D721Med (cell line): ENCODE measurements at regions not wholly inside any gene's neighbourhood (a gene's known extent, or its start where the extent isn't known, plus 50 kb on each side); places are given as distances from the start of the nearest gene placed in this dataset.

Experiments
- DNase-seq: peaks from one replicate; pipeline ENCODE4 v3.0.0; 2011; ENCODE audit warnings: low spot score; ENCODE audit not compliant: insufficient read length
- FAIRE-seq: peaks from 2 replicates; lab custom pipeline; 2011; peaks lifted over from hg19 to GRCh38; lab: Jason Lieb, UNC
- CTCF ChIP-seq: IDR thresholded peaks from 2 replicates; pipeline ENCODE4 v1.5.1; 2012; ENCODE audit warnings: mild to moderate bottlenecking, control low read depth; ENCODE audit not compliant: insufficient read depth; ENCODE audit errors: missing control alignments

DNA sequence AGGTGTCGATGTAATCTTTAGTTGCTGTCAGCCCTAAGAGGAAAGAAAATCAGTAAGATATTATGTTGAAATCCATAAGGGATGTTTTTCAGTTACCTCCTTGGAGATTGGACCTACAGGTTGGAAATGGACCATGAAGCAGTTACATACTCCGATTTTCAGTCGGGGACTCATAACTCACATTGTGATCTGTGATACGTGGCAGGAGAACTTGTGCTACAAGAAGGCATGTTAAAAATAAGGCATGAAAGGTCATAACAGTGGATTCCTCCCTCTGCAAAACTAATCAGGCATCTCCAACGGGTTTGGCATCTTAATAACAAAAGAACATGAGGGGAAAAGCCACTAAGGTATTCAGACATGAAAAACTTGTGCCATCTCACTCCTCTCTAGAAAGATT lies 111.2 kb upstream of the CACHD1 start:
- FAIRE-seq (no peak), DNase-seq (no peak)
- no peak for TF ChIP-seq CTCF

DNA sequence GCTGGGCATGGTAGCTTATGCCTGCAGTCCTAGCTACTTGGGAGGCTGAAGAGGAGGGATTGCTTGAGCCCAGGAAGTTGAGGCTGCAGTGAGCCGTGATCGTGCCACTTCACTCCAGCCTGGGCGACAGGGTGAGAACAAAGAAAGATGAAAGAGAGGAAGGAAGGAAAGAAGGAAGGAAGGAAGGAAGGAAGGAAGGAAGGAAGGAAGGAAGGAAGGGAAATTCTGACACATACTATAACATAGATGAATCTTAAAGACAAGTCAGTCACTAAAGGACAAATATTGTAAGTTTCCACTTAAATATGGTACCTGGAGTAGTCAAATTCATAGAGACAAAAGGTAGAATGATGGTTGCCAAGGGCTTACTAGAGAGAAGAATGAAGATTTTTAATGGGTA lies 108.0 kb upstream of the CACHD1 start:
- no peak for TF ChIP-seq CTCF

GRCh38 chr1:64363111-64363510 lies 106.8 kb upstream of the CACHD1 start:
- FAIRE-seq (no peak), DNase-seq (no peak)
- no peak for TF ChIP-seq CTCF

More for the DNA sequence above, 108.0 kb upstream of the CACHD1 start:
- DNase-seq (no peak), FAIRE-seq (no peak)

- FAIRE-seq (no peak), DNase-seq (no peak)
- TF ChIP-seq CTCF, result no peak
These were observed 106.3 kb upstream of the CACHD1 start for GRCh38 chr1:64363616-64364015.

- TF ChIP-seq CTCF, result no peak
- no peak for DNase-seq
- no peak for FAIRE-seq
These were observed 103.1 kb upstream of the CACHD1 start for GRCh38 chr1:64366821-64367220.

DNA sequence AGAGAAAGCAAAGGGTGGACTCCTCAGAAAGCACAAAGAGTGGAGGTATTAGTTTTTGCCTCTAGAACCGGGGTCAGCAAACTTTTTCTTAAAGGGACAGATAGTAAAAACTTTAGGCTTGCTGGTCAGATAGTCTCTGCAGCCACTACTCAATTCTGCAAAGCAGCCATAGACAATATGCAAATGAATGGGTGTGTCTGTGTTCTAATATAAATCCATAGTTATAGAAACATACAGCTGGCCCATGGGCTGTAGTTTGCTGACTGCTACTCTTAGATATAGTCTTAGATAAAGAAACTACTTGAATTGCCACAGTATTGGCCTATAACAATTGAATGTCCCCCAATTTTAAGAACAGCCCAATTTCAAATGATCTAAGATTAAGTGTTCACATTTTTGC lies 101.6 kb upstream of the CACHD1 start:
- DNase-seq, result no peak
- FAIRE-seq, result no peak
- TF ChIP-seq CTCF, result no peak

GRCh38 chr1:64378826-64379225 lies 91.1 kb upstream of the CACHD1 start:
- DNase-seq (no peak), FAIRE-seq (no peak)
- TF ChIP-seq CTCF, result peak; percentile 19
